ENCODE measurements at regions not wholly inside any gene's neighbourhood (a gene's known extent, or its start where the extent isn't known, plus 50 kb on each side); places are given as distances from the start of the nearest gene placed in this dataset.

GRCh38 chr1:25068829-25069228 lies 138.8 kb upstream of the RUNX3 start:
- TF ChIP-seq CTCF (conservative IDR thresholded peaks at IDR 0.05 in 1 of 2, IDR thresholded peaks at IDR 0.05 in 1 of 2; ENCODE audit: low read depth in 1 of 2, low read length in 2 of 2): no peak
- TF ChIP-seq EZH2 (IDR thresholded peaks at IDR 0.05; ENCODE audit: low read length, missing control alignments): no peak
